ENCODE measurements at regions not wholly inside any gene's neighbourhood (a gene's known extent, or its start where the extent isn't known, plus 50 kb on each side); places are given as distances from the start of the nearest gene placed in this dataset.
A peak's percentile ranks its signal among the peaks of the same experiment; 100 is the strongest.

- Mint-ChIP-seq H3K4me3 (ENCODE audit: low read depth) (no peak overlapping the region), H3K9me3 (ENCODE audit: low read depth) (no peaks in the 10 kb centered on the region), H3K27me3 (peaks cover 42% of the 10 kb centered on the region), H3K36me3 (ENCODE audit: insufficient read depth) (no peaks in the 10 kb centered on the region), H3K4me1 (ENCODE audit: low read depth) (no peaks in the 10 kb centered on the region), H3K27ac (no peak overlapping the region)
- DNase-seq (ENCODE audit: low spot score, unreplicated experiment) = peak; percentile 4
- no peak for TF ChIP-seq CTCF (IDR thresholded peaks at IDR 0.05; ENCODE audit: unreplicated experiment)
Observed at GRCh38 chr10:123557366-123558108, 108.6 kb upstream of the GPR26 start.

DNA sequence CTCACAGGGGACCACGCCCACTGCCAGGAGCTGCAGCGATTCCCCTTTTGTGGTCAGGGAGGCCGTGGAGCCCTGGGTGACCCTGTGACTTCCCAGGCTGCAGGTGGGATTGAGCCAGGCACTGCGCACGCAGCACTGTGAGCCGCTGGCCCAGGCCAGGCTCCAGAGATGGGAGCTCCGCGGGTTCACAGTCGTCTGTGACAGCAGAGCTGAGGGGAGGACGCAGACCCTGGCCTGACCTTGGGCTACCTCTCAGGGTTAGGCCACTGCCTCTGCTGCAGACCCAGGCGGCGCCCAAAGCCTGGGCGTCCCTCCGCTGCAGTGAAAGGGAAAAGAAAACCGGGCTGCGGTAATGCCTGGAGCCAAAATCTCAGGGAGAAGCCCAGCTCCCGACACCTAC is 107.5 kb upstream of the GPR26 start:
- no peak overlapping the region for H3K4me3 Mint-ChIP-seq (ENCODE audit: low read depth)
- no peaks in the 10 kb centered on the region for H3K36me3 Mint-ChIP-seq (ENCODE audit: insufficient read depth)
- no peaks in the 10 kb centered on the region for H3K4me1 Mint-ChIP-seq (ENCODE audit: low read depth)
- no peak for TF ChIP-seq CTCF (IDR thresholded peaks at IDR 0.05; ENCODE audit: unreplicated experiment)
- no peaks in the 10 kb centered on the region for H3K9me3 Mint-ChIP-seq (ENCODE audit: low read depth)
- no peak for DNase-seq (ENCODE audit: low spot score, unreplicated experiment)
- no peak overlapping the region for H3K27ac Mint-ChIP-seq
- peaks cover 43% of the 10 kb centered on the region for H3K27me3 Mint-ChIP-seq

DNA sequence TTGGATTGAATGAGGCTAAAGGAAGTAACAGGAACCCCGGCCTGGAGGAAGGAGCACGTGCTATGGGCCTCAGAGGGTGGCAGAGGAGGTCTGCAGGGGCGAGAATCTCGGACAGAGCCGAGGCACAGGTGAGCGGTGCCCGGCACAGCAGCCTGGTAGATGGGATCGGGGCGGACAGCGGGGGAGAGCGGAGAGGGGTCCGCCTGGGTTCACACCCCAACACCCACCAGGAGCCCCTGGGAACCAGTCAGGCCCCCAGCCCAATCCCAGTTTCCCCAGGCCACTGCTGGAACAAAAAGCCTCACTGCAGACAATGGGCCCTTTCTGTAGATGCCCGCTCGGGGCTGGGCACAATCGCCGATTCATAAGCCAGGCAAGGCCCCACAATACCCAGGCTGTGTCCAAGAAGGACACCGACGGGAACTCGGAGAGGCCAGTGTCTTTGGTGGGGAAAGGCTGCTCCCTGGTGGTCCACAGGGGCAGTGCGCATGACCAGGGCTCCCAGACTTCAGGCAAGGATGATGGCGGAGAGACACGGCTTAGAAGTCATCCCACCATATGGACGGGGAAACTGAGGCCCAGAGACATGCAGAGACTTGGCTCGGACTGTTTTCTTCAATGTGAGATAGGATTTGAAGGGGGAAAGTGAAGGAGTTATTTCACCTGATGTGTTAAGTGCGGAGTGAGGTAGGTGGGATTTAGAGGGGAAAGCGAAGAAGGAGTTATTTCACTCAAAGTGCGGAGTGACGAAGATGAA is 106.9 kb upstream of the GPR26 start:
- no peaks in the 10 kb centered on the region for H3K4me1 Mint-ChIP-seq (ENCODE audit: low read depth)
- H3K27me3 Mint-ChIP-seq = peaks cover 42% of the 10 kb centered on the region
- peak; percentile 68 for DNase-seq (ENCODE audit: low spot score, unreplicated experiment)
- no peak overlapping the region for H3K27ac Mint-ChIP-seq
- H3K36me3 Mint-ChIP-seq (ENCODE audit: insufficient read depth) = no peaks in the 10 kb centered on the region
- no peaks in the 10 kb centered on the region for H3K9me3 Mint-ChIP-seq (ENCODE audit: low read depth)
- no peak overlapping the region for H3K4me3 Mint-ChIP-seq (ENCODE audit: low read depth)
- peak; percentile 98 for TF ChIP-seq CTCF (IDR thresholded peaks at IDR 0.05; ENCODE audit: unreplicated experiment)

DNA sequence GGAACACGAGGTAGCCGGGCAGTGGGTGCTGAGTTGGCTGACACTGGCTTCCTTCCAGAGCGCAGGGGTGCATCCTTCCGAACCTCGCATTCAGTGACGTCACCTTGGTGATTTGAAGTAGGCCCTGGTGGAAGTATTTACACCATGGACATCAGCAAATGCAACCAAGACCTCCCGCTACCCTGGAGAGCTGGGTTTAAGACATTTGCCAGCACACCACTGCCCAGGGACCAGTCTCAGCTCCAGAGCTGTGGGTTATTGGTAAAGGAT is 106.4 kb upstream of the GPR26 start:
- Mint-ChIP-seq H3K27ac (no peak overlapping the region), H3K9me3 (ENCODE audit: low read depth) (no peaks in the 10 kb centered on the region), H3K27me3 (peaks cover 40% of the 10 kb centered on the region), H3K4me3 (ENCODE audit: low read depth) (no peak overlapping the region), H3K36me3 (ENCODE audit: insufficient read depth) (no peaks in the 10 kb centered on the region), H3K4me1 (ENCODE audit: low read depth) (no peaks in the 10 kb centered on the region)
- no peak for TF ChIP-seq CTCF (IDR thresholded peaks at IDR 0.05; ENCODE audit: unreplicated experiment)
- no peak for DNase-seq (ENCODE audit: low spot score, unreplicated experiment)

GRCh38 chr10:123560301-123561140 is 105.6 kb upstream of the GPR26 start:
- Mint-ChIP-seq H3K4me1 (ENCODE audit: low read depth) (no peaks in the 10 kb centered on the region), H3K4me3 (ENCODE audit: low read depth) (no peak overlapping the region), H3K36me3 (ENCODE audit: insufficient read depth) (no peaks in the 10 kb centered on the region), H3K27ac (no peak overlapping the region), H3K27me3 (peaks cover 34% of the 10 kb centered on the region), H3K9me3 (ENCODE audit: low read depth) (no peaks in the 10 kb centered on the region)
- no peak for TF ChIP-seq CTCF (IDR thresholded peaks at IDR 0.05; ENCODE audit: unreplicated experiment)
- no peak for DNase-seq (ENCODE audit: low spot score, unreplicated experiment)

All from progenitor cell of endocrine pancreas (in vitro differentiated cells).